ENCODE measurements at regions not wholly inside any gene's neighbourhood (a gene's known extent, or its start where the extent isn't known, plus 50 kb on each side); places are given as distances from the start of the nearest gene placed in this dataset.

- Mint-ChIP-seq H3K9me3 (peaks cover 0 to 2% (median 0%) of the 10 kb centered on the region in 5 donors), H3K4me1 (no peaks in the 10 kb centered on the region), H3K36me3 (no peaks in the 10 kb centered on the region), H3K27ac (no peak overlapping the region), H3K27me3 (peaks cover 1 to 8% of the 10 kb centered on the region in 2 donors), H3K4me3 (no peak overlapping the region)
- no peaks in the 10 kb centered on the region for H3K27me3 ChIP-seq (ENCODE audit: insufficient read depth, low read length, poor library complexity, severe bottlenecking)
- no peaks in the 10 kb centered on the region for H3K36me3 ChIP-seq (ENCODE audit: insufficient read depth, low read length)
- no peak overlapping the region for H3K4me3 ChIP-seq (ENCODE audit: low read length)
- CTCF ChIA-PET = no interaction called here
- no peaks in the 10 kb centered on the region for H3K9me3 ChIP-seq (ENCODE audit: low read length)
- POLR2A ChIA-PET = no interaction called here
- H3K4me1 ChIP-seq (ENCODE audit: insufficient read depth, low read length) = no peaks in the 10 kb centered on the region
- no peak overlapping the region for H3K27ac ChIP-seq (ENCODE audit: low read depth, low read length)
- DNase-seq = no peak
These were observed 280.5 kb upstream of the VLDLR start for GRCh38 chr9:2341126-2341525.

GRCh38 chr9:2341956-2342355 lies 279.6 kb upstream of the VLDLR start:
- peaks cover 0 to 4% (median 0%) of the 10 kb centered on the region in 5 donors for H3K9me3 Mint-ChIP-seq
- no peaks in the 10 kb centered on the region for H3K4me1 Mint-ChIP-seq
- H3K4me3 ChIP-seq (ENCODE audit: low read length) = no peak overlapping the region
- no peaks in the 10 kb centered on the region for H3K27me3 ChIP-seq (ENCODE audit: insufficient read depth, low read length, poor library complexity, severe bottlenecking)
- no peak overlapping the region for H3K27ac ChIP-seq (ENCODE audit: low read depth, low read length)
- H3K4me3 Mint-ChIP-seq = no peak overlapping the region
- no peaks in the 10 kb centered on the region for H3K4me1 ChIP-seq (ENCODE audit: insufficient read depth, low read length)
- no peak overlapping the region for H3K27ac Mint-ChIP-seq
- H3K9me3 ChIP-seq (ENCODE audit: low read length) = no peaks in the 10 kb centered on the region
- ChIA-PET POLR2A (no interaction called here), CTCF (no interaction called here)
- no peaks in the 10 kb centered on the region for H3K36me3 Mint-ChIP-seq
- H3K36me3 ChIP-seq (ENCODE audit: insufficient read depth, low read length) = no peaks in the 10 kb centered on the region
- H3K27me3 Mint-ChIP-seq = peaks cover 1 to 8% of the 10 kb centered on the region in 2 donors
- DNase-seq = no peak

GRCh38 chr9:2343756-2344155 lies 277.8 kb upstream of the VLDLR start:
- POLR2A ChIA-PET = no interaction called here
- Mint-ChIP-seq H3K4me1 (no peaks in the 10 kb centered on the region), H3K4me3 (no peak overlapping the region), H3K36me3 (no peaks in the 10 kb centered on the region), H3K27ac (no peak overlapping the region), H3K27me3 (peaks cover 1 to 8% of the 10 kb centered on the region in 2 donors), H3K9me3 (peaks cover 0 to 11% (median 6%) of the 10 kb centered on the region in 5 donors)
- H3K27ac ChIP-seq (ENCODE audit: low read depth, low read length) = no peak overlapping the region
- H3K4me1 ChIP-seq (ENCODE audit: insufficient read depth, low read length) = no peaks in the 10 kb centered on the region
- H3K36me3 ChIP-seq (ENCODE audit: insufficient read depth, low read length) = no peaks in the 10 kb centered on the region
- H3K27me3 ChIP-seq (ENCODE audit: insufficient read depth, low read length, poor library complexity, severe bottlenecking) = no peaks in the 10 kb centered on the region
- CTCF ChIA-PET = no interaction called here
- H3K4me3 ChIP-seq (ENCODE audit: low read length) = no peak overlapping the region
- H3K9me3 ChIP-seq (ENCODE audit: low read length) = no peaks in the 10 kb centered on the region
- DNase-seq = no peak

GRCh38 chr9:2344436-2344835 lies 277.2 kb upstream of the VLDLR start:
- CTCF ChIA-PET = no interaction called here
- no peak overlapping the region for H3K4me3 ChIP-seq (ENCODE audit: low read length)
- no peaks in the 10 kb centered on the region for H3K27me3 ChIP-seq (ENCODE audit: insufficient read depth, low read length, poor library complexity, severe bottlenecking)
- H3K4me1 ChIP-seq (ENCODE audit: insufficient read depth, low read length) = no peaks in the 10 kb centered on the region
- H3K27ac Mint-ChIP-seq = no peak overlapping the region
- peaks cover 2 to 11% (median 6%) of the 10 kb centered on the region in 5 donors for H3K9me3 Mint-ChIP-seq
- no peak overlapping the region for H3K27ac ChIP-seq (ENCODE audit: low read depth, low read length)
- no peak for DNase-seq
- H3K36me3 Mint-ChIP-seq = no peaks in the 10 kb centered on the region
- no peak overlapping the region for H3K4me3 Mint-ChIP-seq
- H3K9me3 ChIP-seq (ENCODE audit: low read length) = no peaks in the 10 kb centered on the region
- no peaks in the 10 kb centered on the region for H3K36me3 ChIP-seq (ENCODE audit: insufficient read depth, low read length)
- POLR2A ChIA-PET = no interaction called here
- H3K27me3 Mint-ChIP-seq = peaks cover 1 to 8% of the 10 kb centered on the region in 2 donors
- H3K4me1 Mint-ChIP-seq = no peaks in the 10 kb centered on the region

- no peak overlapping the region for H3K4me3 ChIP-seq (ENCODE audit: low read length)
- no peaks in the 10 kb centered on the region for H3K9me3 ChIP-seq (ENCODE audit: low read length)
- ChIA-PET POLR2A (no interaction called here), CTCF (no interaction called here)
- Mint-ChIP-seq H3K9me3 (peaks cover 2 to 11% (median 6%) of the 10 kb centered on the region in 5 donors), H3K36me3 (no peaks in the 10 kb centered on the region), H3K4me1 (no peaks in the 10 kb centered on the region), H3K27me3 (peaks cover 1 to 8% of the 10 kb centered on the region in 2 donors), H3K27ac (peak overlapping the region in 1 of 8 donors; percentile 17), H3K4me3 (no peak overlapping the region)
- no peak for DNase-seq
- H3K27me3 ChIP-seq (ENCODE audit: insufficient read depth, low read length, poor library complexity, severe bottlenecking) = no peaks in the 10 kb centered on the region
- no peaks in the 10 kb centered on the region for H3K36me3 ChIP-seq (ENCODE audit: insufficient read depth, low read length)
- no peaks in the 10 kb centered on the region for H3K4me1 ChIP-seq (ENCODE audit: insufficient read depth, low read length)
- no peak overlapping the region for H3K27ac ChIP-seq (ENCODE audit: low read depth, low read length)
These were observed 276.6 kb upstream of the VLDLR start for GRCh38 chr9:2345013-2345412.

- Histone ChIP-seq H3K36me3 (ENCODE audit: insufficient read depth, low read length) (no peaks in the 10 kb centered on the region), H3K4me3 (ENCODE audit: low read length) (no peak overlapping the region), H3K4me1 (ENCODE audit: insufficient read depth, low read length) (no peaks in the 10 kb centered on the region), H3K27me3 (ENCODE audit: insufficient read depth, low read length, poor library complexity, severe bottlenecking) (no peaks in the 10 kb centered on the region), H3K9me3 (ENCODE audit: low read length) (no peaks in the 10 kb centered on the region), H3K27ac (ENCODE audit: low read depth, low read length) (no peak overlapping the region)
- H3K9me3 Mint-ChIP-seq = peaks cover 2 to 11% (median 6%) of the 10 kb centered on the region in 5 donors
- no peak for DNase-seq
- CTCF ChIA-PET = no interaction called here
- H3K36me3 Mint-ChIP-seq = no peaks in the 10 kb centered on the region
- H3K27ac Mint-ChIP-seq = no peak overlapping the region
- no peaks in the 10 kb centered on the region for H3K4me1 Mint-ChIP-seq
- POLR2A ChIA-PET = no interaction called here
- no peak overlapping the region for H3K4me3 Mint-ChIP-seq
- peaks cover 1 to 8% of the 10 kb centered on the region in 2 donors for H3K27me3 Mint-ChIP-seq
These were observed 275.2 kb upstream of the VLDLR start for GRCh38 chr9:2346277-2346913.

- Histone ChIP-seq H3K9me3 (ENCODE audit: low read length) (no peaks in the 10 kb centered on the region), H3K4me3 (ENCODE audit: low read length) (no peak overlapping the region), H3K27ac (ENCODE audit: low read depth, low read length) (no peak overlapping the region), H3K27me3 (ENCODE audit: insufficient read depth, low read length, poor library complexity, severe bottlenecking) (no peaks in the 10 kb centered on the region), H3K4me1 (ENCODE audit: insufficient read depth, low read length) (no peaks in the 10 kb centered on the region), H3K36me3 (ENCODE audit: insufficient read depth, low read length) (no peaks in the 10 kb centered on the region)
- H3K4me1 Mint-ChIP-seq = no peaks in the 10 kb centered on the region
- peaks cover 2 to 10% (median 6%) of the 10 kb centered on the region in 5 donors for H3K9me3 Mint-ChIP-seq
- CTCF ChIA-PET = no interaction called here
- peaks cover 0 to 17% of the 10 kb centered on the region in 2 donors for H3K27me3 Mint-ChIP-seq
- H3K4me3 Mint-ChIP-seq = no peak overlapping the region
- DNase-seq = no peak
- POLR2A ChIA-PET = no interaction called here
- no peak overlapping the region for H3K27ac Mint-ChIP-seq
- no peaks in the 10 kb centered on the region for H3K36me3 Mint-ChIP-seq
These were observed 270.3 kb upstream of the VLDLR start for GRCh38 chr9:2351324-2351723.

- Histone ChIP-seq H3K4me3 (ENCODE audit: low read length) (no peak overlapping the region), H3K27ac (ENCODE audit: low read depth, low read length) (no peak overlapping the region), H3K4me1 (ENCODE audit: insufficient read depth, low read length) (no peaks in the 10 kb centered on the region), H3K9me3 (ENCODE audit: low read length) (no peaks in the 10 kb centered on the region), H3K27me3 (ENCODE audit: insufficient read depth, low read length, poor library complexity, severe bottlenecking) (no peaks in the 10 kb centered on the region), H3K36me3 (ENCODE audit: insufficient read depth, low read length) (no peaks in the 10 kb centered on the region)
- H3K27me3 Mint-ChIP-seq = peaks cover 1 to 22% of the 10 kb centered on the region in 2 donors
- no peak for DNase-seq
- no peaks in the 10 kb centered on the region for H3K9me3 Mint-ChIP-seq
- H3K4me1 Mint-ChIP-seq = no peaks in the 10 kb centered on the region
- ChIA-PET POLR2A (no interaction called here), CTCF (no interaction called here)
- no peak overlapping the region for H3K4me3 Mint-ChIP-seq
- H3K36me3 Mint-ChIP-seq = no peaks in the 10 kb centered on the region
- no peak overlapping the region for H3K27ac Mint-ChIP-seq
These were observed 267.4 kb upstream of the VLDLR start for GRCh38 chr9:2354216-2354615.

All from CD8-positive, alpha-beta memory T cell (primary cell).